GM12892 (cell line): ENCODE measurements at regions not wholly inside any gene's neighbourhood (a gene's known extent, or its start where the extent isn't known, plus 50 kb on each side); places are given as distances from the start of the nearest gene placed in this dataset.

Experiments
- DNase-seq: peaks from one replicate; pipeline ENCODE4 v3.0.0; 2011; ENCODE audit not compliant: insufficient read length
- FAIRE-seq: peaks from 2 replicates; lab custom pipeline; 2011; peaks lifted over from hg19 to GRCh38; lab: Jason Lieb, UNC
- POLR2A ChIP-seq: IDR thresholded peaks from 2 replicates; pipeline ENCODE4 v1.6.1; 2011; ENCODE audit warnings: low read depth, low read length, control low read depth
- POLR2AphosphoS5 ChIP-seq: IDR thresholded peaks from 2 replicates; pipeline ENCODE4 v1.6.1; 2011; ENCODE audit warnings: low read depth, low read length, control low read depth
- TAF1 ChIP-seq: IDR thresholded peaks from 2 replicates; pipeline ENCODE4 v1.6.1; 2011; ENCODE audit warnings: low read depth, mild to moderate bottlenecking, control low read depth, low read length, borderline replicate concordance

- TF ChIP-seq POLR2AphosphoS5: no peak
- no peak for TF ChIP-seq POLR2A
- TF ChIP-seq TAF1: no peak
- DNase-seq: no peak
- no peak for FAIRE-seq
Measured at GRCh38 chr18:38635709-38636430, 1070.3 kb upstream of the CELF4 start.

GRCh38 chr18:38634117-38634516 is 1068.5 kb upstream of the CELF4 start:
- no peak for DNase-seq
- no peak for FAIRE-seq
- no peak for TF ChIP-seq TAF1
- no peak for TF ChIP-seq POLR2AphosphoS5
- no peak for TF ChIP-seq POLR2A

- no peak for DNase-seq
- TF ChIP-seq TAF1 (no peak), POLR2A (no peak), POLR2AphosphoS5 (no peak)
- FAIRE-seq: no peak
Measured at GRCh38 chr18:38633333-38633732, 1067.7 kb upstream of the CELF4 start.

GRCh38 chr18:38619129-38619528 is 1053.5 kb upstream of the CELF4 start:
- FAIRE-seq (no peak), DNase-seq (no peak)
- TF ChIP-seq POLR2A: no peak
- TF ChIP-seq POLR2AphosphoS5: no peak

GRCh38 chr18:38616306-38616705 is 1050.7 kb upstream of the CELF4 start:
- DNase-seq: no peak
- TF ChIP-seq TAF1 (no peak), POLR2A (no peak), POLR2AphosphoS5 (no peak)
- no peak for FAIRE-seq

GRCh38 chr18:38612904-38613303 is 1047.3 kb upstream of the CELF4 start:
- no peak for DNase-seq
- no peak for FAIRE-seq
- TF ChIP-seq TAF1: no peak
- TF ChIP-seq POLR2AphosphoS5: no peak
- no peak for TF ChIP-seq POLR2A

GRCh38 chr18:38611036-38611964 is 1045.7 kb upstream of the CELF4 start:
- DNase-seq (no peak), FAIRE-seq (peak; percentile 90)
- no peak for TF ChIP-seq POLR2AphosphoS5
- no peak for TF ChIP-seq POLR2A
- TF ChIP-seq TAF1: no peak

- FAIRE-seq: no peak
- DNase-seq: no peak
Measured at GRCh38 chr18:38606841-38607240, 1041.2 kb upstream of the CELF4 start.

GRCh38 chr18:38602341-38602740 is 1036.7 kb upstream of the CELF4 start:
- DNase-seq: no peak
- FAIRE-seq: no peak

More at GRCh38 chr18:38606841-38607240, 1041.2 kb upstream of the CELF4 start:
- TF ChIP-seq POLR2A: no peak
- TF ChIP-seq POLR2AphosphoS5: no peak
- no peak for TF ChIP-seq TAF1

GRCh38 chr18:38587571-38587970 is 1022.0 kb upstream of the CELF4 start:
- TF ChIP-seq POLR2A (no peak), TAF1 (no peak), POLR2AphosphoS5 (no peak)
- DNase-seq (no peak), FAIRE-seq (no peak)

More at GRCh38 chr18:38602341-38602740, 1036.7 kb upstream of the CELF4 start:
- TF ChIP-seq POLR2A (no peak), POLR2AphosphoS5 (no peak), TAF1 (no peak)

GRCh38 chr18:38586327-38586726 is 1020.7 kb upstream of the CELF4 start:
- TF ChIP-seq TAF1: no peak
- TF ChIP-seq POLR2AphosphoS5: no peak
- TF ChIP-seq POLR2A: no peak
- DNase-seq (no peak), FAIRE-seq (no peak)

- TF ChIP-seq TAF1: no peak
- no peak for TF ChIP-seq POLR2AphosphoS5
- no peak for TF ChIP-seq POLR2A
- FAIRE-seq (no peak), DNase-seq (no peak)
Measured at GRCh38 chr18:38579764-38580163, 1014.2 kb upstream of the CELF4 start.
